Adrenal gland (tissue), 5 donors: ENCODE measurements at regions not wholly inside any gene's neighbourhood (a gene's known extent, or its start where the extent isn't known, plus 50 kb on each side); places are given as distances from the start of the nearest gene placed in this dataset.

Source experiments
- POLR2A ChIP-seq, 2 donors: fragments of 450-650 bp; IDR thresholded peaks; one replicate each; pipeline ENCODE4 v1.6.1; 2017; ENCODE audit warnings: antibody characterized with exemption in 2 of 2, mild to moderate bottlenecking in 2 of 2, moderate library complexity in 1 of 2
- TF ChIP-seq, protein P1 (sequence below), 6 experiments: fragments of 450-650 bp in 4 of 6; fragments of 200-600 bp in 2 of 6; sonication (generic) in 1 of 6; IDR thresholded peaks; 1 replicate in 5 of 6; 2 replicates in 1 of 6; pipeline versions ENCODE4 v1.5.1 to v1.8.0; 2016 to 2021; ENCODE audit warnings: antibody characterized with exemption in 6 of 6, mild to moderate bottlenecking in 2 of 6, moderate library complexity in 1 of 6
- donor health status: DM: no; HTN: no; CAD: no.

DNA sequence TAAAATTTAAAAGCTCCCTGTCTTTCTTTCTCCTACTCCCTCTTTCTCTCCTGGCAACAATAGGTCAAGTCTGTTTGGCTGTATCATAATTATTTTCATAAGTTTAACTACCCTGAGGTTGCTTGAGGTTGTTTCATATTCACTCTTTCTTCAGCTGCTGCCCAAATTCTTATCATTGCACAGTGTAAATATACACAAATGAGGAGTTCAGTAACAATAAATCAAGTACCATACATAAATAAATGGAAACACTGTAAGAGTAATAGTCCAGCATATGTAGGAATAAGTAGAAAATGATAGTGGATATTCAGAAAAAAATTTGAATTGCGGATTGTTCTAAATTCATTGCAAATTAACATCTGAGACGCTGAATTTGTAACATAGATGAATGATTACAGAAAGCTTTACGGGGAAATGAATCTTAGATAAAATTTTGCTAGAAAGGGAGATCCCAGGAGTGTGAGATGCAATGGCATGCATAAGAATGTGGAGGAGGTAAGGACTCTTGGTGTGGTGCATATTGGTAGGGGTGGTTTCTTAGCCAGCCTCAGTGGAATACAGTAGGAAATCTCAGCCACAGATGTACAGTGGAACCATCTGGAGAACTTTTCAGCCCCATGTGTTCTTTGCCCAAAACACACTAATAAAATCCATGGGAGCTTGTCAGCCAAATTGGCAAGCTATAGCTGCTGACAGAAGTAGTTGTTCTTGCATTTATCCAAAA is 480.7 kb downstream of the HTR1B start:
- TF ChIP-seq, protein P1, sequence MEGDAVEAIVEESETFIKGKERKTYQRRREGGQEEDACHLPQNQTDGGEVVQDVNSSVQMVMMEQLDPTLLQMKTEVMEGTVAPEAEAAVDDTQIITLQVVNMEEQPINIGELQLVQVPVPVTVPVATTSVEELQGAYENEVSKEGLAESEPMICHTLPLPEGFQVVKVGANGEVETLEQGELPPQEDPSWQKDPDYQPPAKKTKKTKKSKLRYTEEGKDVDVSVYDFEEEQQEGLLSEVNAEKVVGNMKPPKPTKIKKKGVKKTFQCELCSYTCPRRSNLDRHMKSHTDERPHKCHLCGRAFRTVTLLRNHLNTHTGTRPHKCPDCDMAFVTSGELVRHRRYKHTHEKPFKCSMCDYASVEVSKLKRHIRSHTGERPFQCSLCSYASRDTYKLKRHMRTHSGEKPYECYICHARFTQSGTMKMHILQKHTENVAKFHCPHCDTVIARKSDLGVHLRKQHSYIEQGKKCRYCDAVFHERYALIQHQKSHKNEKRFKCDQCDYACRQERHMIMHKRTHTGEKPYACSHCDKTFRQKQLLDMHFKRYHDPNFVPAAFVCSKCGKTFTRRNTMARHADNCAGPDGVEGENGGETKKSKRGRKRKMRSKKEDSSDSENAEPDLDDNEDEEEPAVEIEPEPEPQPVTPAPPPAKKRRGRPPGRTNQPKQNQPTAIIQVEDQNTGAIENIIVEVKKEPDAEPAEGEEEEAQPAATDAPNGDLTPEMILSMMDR (IDR thresholded peaks at IDR 0.05) = no peak
- no peak for TF ChIP-seq POLR2A (IDR thresholded peaks at IDR 0.05)
